Karpas-422 (cell line): ENCODE measurements at regions not wholly inside any gene's neighbourhood (a gene's known extent, or its start where the extent isn't known, plus 50 kb on each side); places are given as distances from the start of the nearest gene placed in this dataset.

Experiments used
- DNase-seq: peaks from one replicate; pipeline ENCODE4 v3.0.0-alpha.2; 2015
- H2AFZ ChIP-seq: fragments of 200-600 bp; sonication (generic); 2 replicates; pipeline ENCODE4 v1.6.1; 2014; ENCODE audit warnings: antibody characterized with exemption, low read length, mixed read lengths
- H3K27ac ChIP-seq: fragments of 200-600 bp; sonication (generic); 2 replicates; pipeline ENCODE4 v1.5.1; 2014; ENCODE audit warnings: mild to moderate bottlenecking, low read length, moderate library complexity
- H3K27me3 ChIP-seq: fragments of 200-600 bp; sonication (generic); 2 replicates; pipeline ENCODE4 v1.6.1; 2014; ENCODE audit warnings: low read length, mixed read lengths
- H3K36me3 ChIP-seq: fragments of 200-600 bp; sonication (generic); 2 replicates; pipeline ENCODE4 v1.6.1; 2014; ENCODE audit warnings: low read length, mixed read lengths; ENCODE audit not compliant: insufficient read depth
- H3K4me1 ChIP-seq: fragments of 200-600 bp; sonication (generic); 2 replicates; pipeline ENCODE4 v1.6.1; 2014; ENCODE audit warnings: mild to moderate bottlenecking, low read length, mixed read lengths
- H3K4me2 ChIP-seq: fragments of 200-600 bp; sonication (generic); 2 replicates; pipeline ENCODE4 v1.6.1; 2014; ENCODE audit warnings: low read length, low read depth, mild to moderate bottlenecking; ENCODE audit not compliant: poor library complexity, severe bottlenecking
- H3K4me3 ChIP-seq: fragments of 200-600 bp; sonication (generic); 2 replicates; pipeline ENCODE4 v1.5.1; 2014; ENCODE audit warnings: mild to moderate bottlenecking, antibody characterized with exemption, low read length, mixed read lengths
- H3K79me2 ChIP-seq: fragments of 200-600 bp; sonication (generic); 2 replicates; pipeline ENCODE4 v1.6.1; 2014; ENCODE audit warnings: mild to moderate bottlenecking, low read length, mixed read lengths
- H3K9ac ChIP-seq: fragments of 200-600 bp; sonication (generic); 2 replicates; pipeline ENCODE4 v1.6.0; 2014; ENCODE audit warnings: low read length
- H3K9me2 ChIP-seq: fragments of 200-600 bp; sonication (generic), shearing (Covaris generic); replicated peaks from 2 replicates; pipeline ENCODE4 v1.6.0; 2014; ENCODE audit warnings: mild to moderate bottlenecking, low read length, moderate library complexity; ENCODE audit not compliant: insufficient read depth
- H3K9me3 ChIP-seq: fragments of 300-700, 200-600 bp; sonication (generic); 2 replicates; pipeline ENCODE4 v1.6.1; 2014; ENCODE audit warnings: low read length, mixed read lengths
- H4K20me1 ChIP-seq: fragments of 200-600 bp; sonication (generic); 2 replicates; pipeline ENCODE4 v1.6.1; 2014; ENCODE audit warnings: mild to moderate bottlenecking, antibody characterized with exemption, low read length, low read depth; ENCODE audit not compliant: insufficient read depth

- Histone ChIP-seq H4K20me1 (no peaks in the 10 kb centered on the region), H3K27ac (no peak overlapping the region), H3K4me2 (peak overlapping the region; percentile 74), H3K9me2 (no peaks in the 10 kb centered on the region), H3K4me3 (peak overlapping the region; percentile 57), H3K9me3 (no peaks in the 10 kb centered on the region), H3K27me3 (no peaks in the 10 kb centered on the region), H2AFZ (peak overlapping the region; percentile 83), H3K9ac (peak overlapping the region; percentile 51), H3K4me1 (peaks cover 18% of the 10 kb centered on the region), H3K79me2 (no peaks in the 10 kb centered on the region), H3K36me3 (no peaks in the 10 kb centered on the region)
- DNase-seq, result peak; percentile 72
These were observed 63.2 kb upstream of the ATP11B start for GRCh38 chr3:182729903-182730674.

GRCh38 chr3:182730675-182731042, 62.6 kb upstream of the ATP11B start:
- H3K9me2 ChIP-seq, result no peaks in the 10 kb centered on the region
- H3K4me2 ChIP-seq, result peak overlapping the region; percentile 74
- no peak for DNase-seq
- H3K36me3 ChIP-seq, result no peaks in the 10 kb centered on the region
- H4K20me1 ChIP-seq, result no peaks in the 10 kb centered on the region
- H3K4me1 ChIP-seq, result peaks cover 18% of the 10 kb centered on the region
- peak overlapping the region; percentile 83 for H2AFZ ChIP-seq
- no peaks in the 10 kb centered on the region for H3K9me3 ChIP-seq
- no peaks in the 10 kb centered on the region for H3K27me3 ChIP-seq
- H3K4me3 ChIP-seq, result peak overlapping the region; percentile 57
- no peaks in the 10 kb centered on the region for H3K79me2 ChIP-seq
- no peak overlapping the region for H3K27ac ChIP-seq
- peak overlapping the region; percentile 51 for H3K9ac ChIP-seq

- no peaks in the 10 kb centered on the region for H3K79me2 ChIP-seq
- H4K20me1 ChIP-seq, result no peaks in the 10 kb centered on the region
- no peak overlapping the region for H3K27ac ChIP-seq
- no peak overlapping the region for H2AFZ ChIP-seq
- H3K9me3 ChIP-seq, result no peaks in the 10 kb centered on the region
- no peak for DNase-seq
- no peak overlapping the region for H3K4me2 ChIP-seq
- H3K4me3 ChIP-seq, result no peak overlapping the region
- H3K9ac ChIP-seq, result no peak overlapping the region
- no peaks in the 10 kb centered on the region for H3K27me3 ChIP-seq
- H3K9me2 ChIP-seq, result no peaks in the 10 kb centered on the region
- H3K4me1 ChIP-seq, result peaks cover 18% of the 10 kb centered on the region
- H3K36me3 ChIP-seq, result no peaks in the 10 kb centered on the region
These were observed 61.5 kb upstream of the ATP11B start for GRCh38 chr3:182731764-182732163.

DNA sequence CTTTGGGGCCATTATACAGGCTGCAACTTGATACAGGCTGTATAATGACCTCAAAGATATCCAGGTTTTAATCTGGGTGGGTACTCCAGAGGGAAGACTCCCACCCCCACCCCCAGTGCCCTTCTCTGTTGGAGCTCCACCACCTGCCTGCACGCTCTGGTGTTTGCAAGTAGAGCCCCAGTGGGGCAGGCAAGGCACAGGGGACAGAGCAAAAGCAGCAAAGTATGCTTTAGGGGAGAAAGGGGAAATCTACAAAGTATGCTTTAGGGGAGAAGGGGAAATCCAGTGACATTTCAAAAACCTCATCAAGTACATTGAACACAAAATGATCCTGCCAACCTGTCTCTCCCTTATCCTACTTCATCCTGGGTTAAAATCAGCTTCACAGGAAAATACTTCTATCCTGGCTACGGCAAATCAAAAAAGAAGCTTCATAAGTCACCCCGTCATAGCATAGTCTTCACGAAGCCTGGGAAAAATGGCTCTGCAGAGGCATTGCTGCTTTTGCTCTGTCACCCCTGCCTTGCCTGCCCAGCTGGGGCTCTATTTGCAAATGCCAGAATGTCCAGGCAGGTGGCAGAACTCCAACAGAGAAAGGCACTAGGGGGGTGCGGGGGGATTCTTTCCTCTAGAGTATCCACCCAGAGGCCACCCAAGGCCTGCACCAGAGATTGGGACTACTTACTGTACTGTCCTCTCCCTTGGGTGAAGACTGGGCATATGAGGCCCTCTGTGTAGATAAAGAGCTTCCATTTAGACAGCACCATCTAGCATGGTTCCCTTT, 60.9 kb upstream of the ATP11B start:
- Histone ChIP-seq H3K9ac (no peak overlapping the region), H3K9me2 (no peaks in the 10 kb centered on the region), H3K27me3 (no peaks in the 10 kb centered on the region), H2AFZ (no peak overlapping the region), H3K4me3 (no peak overlapping the region), H3K4me1 (peaks cover 18% of the 10 kb centered on the region), H3K9me3 (no peaks in the 10 kb centered on the region), H3K4me2 (no peak overlapping the region), H4K20me1 (no peaks in the 10 kb centered on the region), H3K79me2 (no peaks in the 10 kb centered on the region), H3K27ac (no peak overlapping the region), H3K36me3 (no peaks in the 10 kb centered on the region)
- no peak for DNase-seq

GRCh38 chr3:182735672-182736071, 57.6 kb upstream of the ATP11B start:
- DNase-seq, result no peak
- H3K4me2 ChIP-seq, result no peak overlapping the region
- H2AFZ ChIP-seq, result no peak overlapping the region
- H3K36me3 ChIP-seq, result no peaks in the 10 kb centered on the region
- H3K4me3 ChIP-seq, result no peak overlapping the region
- no peaks in the 10 kb centered on the region for H3K79me2 ChIP-seq
- no peaks in the 10 kb centered on the region for H3K27me3 ChIP-seq
- no peaks in the 10 kb centered on the region for H3K9me3 ChIP-seq
- H4K20me1 ChIP-seq, result no peaks in the 10 kb centered on the region
- no peak overlapping the region for H3K27ac ChIP-seq
- no peak overlapping the region for H3K9ac ChIP-seq
- H3K9me2 ChIP-seq, result no peaks in the 10 kb centered on the region
- H3K4me1 ChIP-seq, result peaks cover 15% of the 10 kb centered on the region

GRCh38 chr3:182737825-182738224, 55.5 kb upstream of the ATP11B start:
- H3K9ac ChIP-seq, result no peak overlapping the region
- no peak overlapping the region for H3K4me3 ChIP-seq
- H2AFZ ChIP-seq, result no peak overlapping the region
- H3K27ac ChIP-seq, result no peak overlapping the region
- no peaks in the 10 kb centered on the region for H3K27me3 ChIP-seq
- H3K79me2 ChIP-seq, result no peaks in the 10 kb centered on the region
- H3K4me2 ChIP-seq, result no peak overlapping the region
- no peaks in the 10 kb centered on the region for H4K20me1 ChIP-seq
- DNase-seq, result no peak
- H3K9me2 ChIP-seq, result no peaks in the 10 kb centered on the region
- no peaks in the 10 kb centered on the region for H3K9me3 ChIP-seq
- no peaks in the 10 kb centered on the region for H3K36me3 ChIP-seq
- peaks cover 9% of the 10 kb centered on the region for H3K4me1 ChIP-seq

DNA sequence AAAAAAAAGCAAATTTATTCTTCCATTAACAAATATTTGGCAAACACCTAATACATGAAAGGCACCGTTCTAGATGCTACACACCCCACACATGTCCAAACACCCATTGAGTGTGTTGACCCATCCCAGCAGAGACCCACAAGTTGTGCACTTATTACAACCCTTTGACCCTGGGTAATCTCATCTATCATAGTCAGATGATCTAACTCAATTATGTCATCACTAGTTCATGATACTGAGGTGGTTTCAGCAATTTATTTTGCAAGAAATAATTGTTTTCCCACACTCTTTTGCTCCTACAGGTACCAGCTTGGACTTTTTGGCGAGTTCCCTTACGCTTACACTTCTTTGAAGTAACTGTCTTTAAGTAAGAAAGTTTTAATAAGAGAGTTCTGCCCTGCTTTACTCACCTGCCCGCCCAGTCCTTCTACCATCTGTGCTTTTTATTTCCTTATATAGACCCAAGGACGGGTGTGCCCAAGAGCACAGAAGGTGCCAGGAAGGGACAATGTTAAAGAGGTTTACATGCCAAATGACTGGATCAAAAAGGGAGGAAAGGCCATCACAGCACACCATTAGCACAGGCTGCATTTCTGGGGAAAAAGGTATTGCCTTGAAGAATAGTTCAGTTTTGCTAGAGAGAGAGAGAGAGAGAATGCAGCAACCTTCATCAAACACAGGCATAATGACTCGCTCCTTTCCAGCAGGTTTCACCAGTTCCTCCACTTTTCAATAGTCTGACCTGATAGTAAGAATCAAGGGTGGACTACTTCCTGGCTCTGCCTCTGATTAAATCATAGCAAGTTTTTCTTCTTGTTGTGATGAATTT, 54.5 kb upstream of the ATP11B start:
- DNase-seq, result no peak
- Histone ChIP-seq H3K4me3 (no peak overlapping the region), H3K27ac (no peak overlapping the region), H3K4me1 (peaks cover 9% of the 10 kb centered on the region), H3K9me2 (no peaks in the 10 kb centered on the region), H3K79me2 (no peaks in the 10 kb centered on the region), H3K9ac (no peak overlapping the region), H2AFZ (no peak overlapping the region), H3K36me3 (no peaks in the 10 kb centered on the region), H3K4me2 (no peak overlapping the region), H4K20me1 (no peaks in the 10 kb centered on the region), H3K27me3 (no peaks in the 10 kb centered on the region), H3K9me3 (no peaks in the 10 kb centered on the region)

DNA sequence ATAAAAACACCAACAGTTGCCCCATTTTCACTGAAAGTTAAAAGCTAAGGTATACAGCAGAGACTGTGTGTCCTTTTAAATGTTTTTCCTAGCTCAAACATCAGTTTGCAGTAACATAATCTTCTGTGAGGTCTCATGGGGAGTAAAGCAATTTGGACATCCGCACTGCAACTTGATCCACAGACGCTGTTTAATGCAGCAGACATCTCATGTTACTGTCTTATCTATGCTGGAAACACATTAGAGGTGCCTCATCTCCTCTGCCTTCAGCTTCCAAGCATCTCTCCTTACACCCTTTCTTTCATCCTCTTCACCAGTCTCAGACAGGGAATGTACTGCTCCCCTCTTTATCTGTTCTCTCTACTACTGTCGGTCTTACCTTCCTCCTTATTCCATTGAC, 53.7 kb upstream of the ATP11B start:
- Histone ChIP-seq H3K4me2 (no peak overlapping the region), H3K36me3 (no peaks in the 10 kb centered on the region), H3K4me3 (no peak overlapping the region), H3K4me1 (peaks cover 9% of the 10 kb centered on the region), H3K27me3 (no peaks in the 10 kb centered on the region), H3K9me2 (no peaks in the 10 kb centered on the region), H3K27ac (no peak overlapping the region), H3K9ac (no peak overlapping the region), H2AFZ (no peak overlapping the region), H4K20me1 (no peaks in the 10 kb centered on the region), H3K79me2 (no peaks in the 10 kb centered on the region), H3K9me3 (no peaks in the 10 kb centered on the region)
- DNase-seq, result no peak
